ENCODE measurements at regions not wholly inside any gene's neighbourhood (a gene's known extent, or its start where the extent isn't known, plus 50 kb on each side); places are given as distances from the start of the nearest gene placed in this dataset.

DNA sequence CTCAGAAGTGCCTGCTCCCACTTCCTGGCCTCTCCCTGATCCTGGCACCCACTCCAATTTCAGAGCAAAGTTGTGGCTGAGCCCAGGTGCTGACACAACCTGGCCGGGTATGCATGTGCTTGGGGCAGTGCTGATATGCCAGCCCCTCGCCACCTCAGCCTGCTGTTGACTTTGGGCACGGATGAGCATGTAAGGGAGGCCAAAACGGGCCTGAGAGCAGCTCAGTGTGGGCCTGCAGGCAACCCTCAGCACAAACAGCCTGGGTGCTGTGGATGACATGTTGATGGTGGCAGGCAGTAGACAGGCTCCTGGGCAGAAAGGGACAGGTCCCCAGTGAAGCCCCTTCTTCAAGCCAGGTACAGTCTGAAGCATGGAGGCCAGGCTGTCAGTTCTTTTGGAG, 553.6 kb upstream of the FSIP2 start:
- TF ChIP-seq, protein P1, sequence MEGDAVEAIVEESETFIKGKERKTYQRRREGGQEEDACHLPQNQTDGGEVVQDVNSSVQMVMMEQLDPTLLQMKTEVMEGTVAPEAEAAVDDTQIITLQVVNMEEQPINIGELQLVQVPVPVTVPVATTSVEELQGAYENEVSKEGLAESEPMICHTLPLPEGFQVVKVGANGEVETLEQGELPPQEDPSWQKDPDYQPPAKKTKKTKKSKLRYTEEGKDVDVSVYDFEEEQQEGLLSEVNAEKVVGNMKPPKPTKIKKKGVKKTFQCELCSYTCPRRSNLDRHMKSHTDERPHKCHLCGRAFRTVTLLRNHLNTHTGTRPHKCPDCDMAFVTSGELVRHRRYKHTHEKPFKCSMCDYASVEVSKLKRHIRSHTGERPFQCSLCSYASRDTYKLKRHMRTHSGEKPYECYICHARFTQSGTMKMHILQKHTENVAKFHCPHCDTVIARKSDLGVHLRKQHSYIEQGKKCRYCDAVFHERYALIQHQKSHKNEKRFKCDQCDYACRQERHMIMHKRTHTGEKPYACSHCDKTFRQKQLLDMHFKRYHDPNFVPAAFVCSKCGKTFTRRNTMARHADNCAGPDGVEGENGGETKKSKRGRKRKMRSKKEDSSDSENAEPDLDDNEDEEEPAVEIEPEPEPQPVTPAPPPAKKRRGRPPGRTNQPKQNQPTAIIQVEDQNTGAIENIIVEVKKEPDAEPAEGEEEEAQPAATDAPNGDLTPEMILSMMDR (IDR thresholded peaks at IDR 0.05) = no peak
- TF ChIP-seq POLR2A (IDR thresholded peaks at IDR 0.05) = no peak

All from uterus (tissue), 2 donors.